Activated gamma-delta T cell (primary cell): ENCODE measurements at regions not wholly inside any gene's neighbourhood (a gene's known extent, or its start where the extent isn't known, plus 50 kb on each side); places are given as distances from the start of the nearest gene placed in this dataset.

Source experiments
- DNase-seq: peaks from one replicate; lab custom pipeline; 2025; lab: John Stamatoyannopoulos, UW

GRCh38 chr9:79013715-79014610 is 557.8 kb upstream of the TLE4 start:
- DNase-seq, result no peak

GRCh38 chr9:79014929-79015699 is 556.7 kb upstream of the TLE4 start:
- DNase-seq, result no peak

- DNase-seq, result no peak
Observed at GRCh38 chr9:79015951-79016350, 555.8 kb upstream of the TLE4 start.

DNA sequence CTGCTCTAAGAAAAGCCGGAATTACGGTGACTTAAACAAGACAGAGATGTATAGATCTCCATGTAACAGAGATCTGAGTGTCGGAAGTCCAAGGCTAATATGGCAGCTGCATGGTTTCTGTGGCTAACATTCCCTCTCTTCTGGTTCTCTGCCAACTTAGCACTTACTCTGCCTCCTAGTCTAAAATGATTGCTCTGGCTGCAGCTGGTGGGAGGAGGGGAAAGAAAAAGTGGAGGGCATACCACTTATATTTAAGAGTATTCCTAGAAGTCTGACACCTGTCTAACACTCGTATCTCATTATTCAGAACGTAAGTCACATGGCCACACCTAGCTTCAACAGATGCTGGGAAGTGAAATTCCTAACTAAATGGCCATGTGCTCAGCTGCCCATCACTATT is 551.5 kb upstream of the TLE4 start:
- DNase-seq, result no peak

DNA sequence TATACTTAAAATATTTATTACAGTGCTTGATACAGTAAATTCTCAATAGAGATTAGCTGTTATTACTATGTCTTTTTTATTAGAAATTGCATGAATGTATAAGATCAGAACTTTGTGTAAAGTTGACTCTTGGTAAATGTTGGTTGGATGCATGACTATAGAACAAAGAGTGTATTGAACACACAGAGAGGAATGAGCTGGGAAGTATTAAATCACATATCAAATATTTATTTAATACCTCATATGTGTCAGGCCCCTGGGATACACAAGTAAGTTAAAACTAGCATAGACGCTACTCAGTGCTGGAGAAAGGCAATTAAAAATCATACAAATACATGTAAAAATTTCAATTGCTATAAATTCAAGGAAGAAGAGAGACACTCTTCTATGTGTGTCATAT is 550.7 kb upstream of the TLE4 start:
- DNase-seq, result no peak

- DNase-seq, result no peak
Observed at GRCh38 chr9:79023134-79023580, 548.6 kb upstream of the TLE4 start.

DNA sequence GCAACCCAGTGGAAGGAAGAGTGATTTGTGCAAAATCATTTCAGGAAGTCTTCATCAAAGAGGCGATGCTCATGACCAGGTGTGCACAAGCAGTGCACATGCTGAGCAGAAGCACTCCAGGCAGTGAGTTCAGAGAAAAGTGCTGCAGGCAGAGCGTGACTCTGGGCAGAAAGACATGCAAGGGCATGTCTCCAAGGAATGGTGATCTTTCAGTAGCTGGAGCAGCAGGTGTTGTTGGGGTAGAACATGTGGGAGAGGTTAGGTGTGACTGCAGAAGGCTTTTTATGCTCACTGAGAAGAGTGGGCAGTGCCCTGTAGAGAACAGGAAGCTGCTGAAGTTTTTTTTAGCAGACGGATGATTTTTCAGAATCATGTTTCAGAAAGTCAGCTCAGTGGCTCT is 545.4 kb upstream of the TLE4 start:
- DNase-seq, result no peak

DNA sequence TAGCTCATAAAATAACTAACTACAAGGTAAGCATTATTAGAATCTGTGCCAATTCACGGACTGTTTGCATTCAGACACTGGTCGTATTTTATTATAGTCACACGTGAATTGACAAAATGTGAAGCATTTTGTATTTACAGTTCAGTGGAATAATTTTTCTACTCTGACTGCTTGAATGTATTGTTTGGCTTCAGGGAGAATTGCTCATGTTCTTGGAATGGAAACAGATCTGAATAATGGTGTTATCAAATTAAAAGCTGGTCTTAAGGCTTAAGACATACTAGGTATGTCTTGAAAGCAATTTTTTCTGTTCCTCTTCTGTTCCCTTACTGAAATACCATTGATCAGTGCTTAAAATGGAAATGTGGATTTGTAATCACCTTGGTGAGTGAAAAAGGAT is 543.7 kb upstream of the TLE4 start:
- no peak for DNase-seq

GRCh38 chr9:79034583-79034982 is 537.2 kb upstream of the TLE4 start:
- DNase-seq, result no peak

DNA sequence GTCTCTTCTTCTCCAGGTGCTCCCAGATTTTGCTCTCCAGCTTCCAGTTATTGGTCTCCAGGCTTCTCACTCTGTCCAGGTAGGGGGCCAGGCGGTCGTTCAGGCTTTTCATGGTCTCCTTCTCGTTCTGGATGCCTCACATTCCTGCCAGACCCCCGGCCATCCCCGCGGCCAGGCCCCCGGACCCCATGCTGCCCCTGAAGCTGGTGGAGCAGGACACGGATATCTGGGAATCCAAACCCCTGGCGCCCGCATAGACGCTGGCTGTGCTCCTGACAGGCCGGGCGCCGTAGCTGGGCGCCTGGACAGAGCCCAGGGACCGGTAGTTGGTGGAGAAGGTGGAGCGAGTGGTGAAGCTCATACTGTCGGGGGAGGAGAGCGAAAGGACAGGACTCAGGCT is 534.4 kb upstream of the TLE4 start:
- no peak for DNase-seq

GRCh38 chr9:79040671-79041070 is 531.1 kb upstream of the TLE4 start:
- no peak for DNase-seq

GRCh38 chr9:79041266-79041665 is 530.5 kb upstream of the TLE4 start:
- no peak for DNase-seq

DNA sequence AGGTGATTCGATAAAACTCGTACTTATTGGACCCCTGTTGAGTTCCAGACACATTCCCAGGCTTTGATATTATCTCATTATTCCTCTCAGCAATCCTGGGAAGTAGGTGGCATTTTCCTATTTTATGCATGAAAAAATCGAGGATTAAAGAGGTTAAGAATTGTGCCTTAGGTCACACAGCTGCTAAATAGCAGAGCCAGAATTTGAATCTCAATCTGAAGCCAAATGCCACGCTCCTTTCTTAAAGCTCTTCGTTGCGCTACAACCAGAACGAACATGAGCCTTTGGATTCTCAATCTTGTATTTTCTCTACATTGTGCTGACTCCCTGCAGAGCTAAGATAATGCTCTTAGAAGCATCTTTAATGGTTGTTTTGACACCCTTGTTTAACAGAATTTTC is 527.8 kb upstream of the TLE4 start:
- DNase-seq, result no peak

- no peak for DNase-seq
Observed at GRCh38 chr9:79046401-79046800, 525.4 kb upstream of the TLE4 start.

DNA sequence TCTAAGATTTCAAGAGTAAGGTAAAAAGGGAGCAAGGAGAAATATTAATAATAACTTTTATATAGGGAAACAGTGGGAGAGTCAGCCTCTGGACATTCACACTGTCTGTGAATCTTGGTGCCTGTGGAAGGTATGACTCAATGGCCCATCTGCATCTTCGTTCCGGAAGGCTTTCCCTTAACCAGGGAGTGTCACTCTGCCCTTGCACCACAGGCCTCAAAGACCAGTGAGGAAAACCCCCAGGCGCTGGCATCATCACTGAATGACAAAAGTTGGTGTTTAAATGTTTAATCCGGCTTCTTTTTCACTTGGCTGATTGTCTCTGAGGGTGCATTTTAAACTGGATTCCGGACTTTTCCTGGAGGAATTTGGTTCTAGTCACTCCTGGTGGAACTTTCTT is 522.4 kb upstream of the TLE4 start:
- no peak for DNase-seq

- DNase-seq, result no peak
Observed at GRCh38 chr9:79053598-79053997, 518.2 kb upstream of the TLE4 start.

GRCh38 chr9:79054500-79054899 is 517.3 kb upstream of the TLE4 start:
- DNase-seq, result no peak

- DNase-seq, result no peak
Observed at GRCh38 chr9:79056041-79056440, 515.7 kb upstream of the TLE4 start.

DNA sequence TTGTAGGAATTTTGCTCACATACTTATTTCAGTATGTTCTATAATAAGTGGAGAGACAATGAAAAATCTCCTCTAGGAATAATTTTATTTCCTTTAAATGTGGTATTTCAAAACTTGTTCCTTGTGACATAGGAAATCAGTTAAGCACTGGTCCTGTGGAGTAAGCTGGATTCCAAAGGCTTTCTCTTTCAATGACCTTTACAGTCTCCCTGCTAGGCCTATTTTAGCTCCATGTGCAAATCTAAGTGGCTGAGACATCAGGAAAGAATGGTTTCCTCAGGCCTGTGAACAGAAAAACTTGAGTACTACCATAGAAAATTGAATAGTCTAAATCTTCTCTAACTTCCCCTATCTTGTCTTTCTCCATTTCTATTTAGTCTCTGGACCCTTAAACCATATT is 514.2 kb upstream of the TLE4 start:
- DNase-seq, result no peak

DNA sequence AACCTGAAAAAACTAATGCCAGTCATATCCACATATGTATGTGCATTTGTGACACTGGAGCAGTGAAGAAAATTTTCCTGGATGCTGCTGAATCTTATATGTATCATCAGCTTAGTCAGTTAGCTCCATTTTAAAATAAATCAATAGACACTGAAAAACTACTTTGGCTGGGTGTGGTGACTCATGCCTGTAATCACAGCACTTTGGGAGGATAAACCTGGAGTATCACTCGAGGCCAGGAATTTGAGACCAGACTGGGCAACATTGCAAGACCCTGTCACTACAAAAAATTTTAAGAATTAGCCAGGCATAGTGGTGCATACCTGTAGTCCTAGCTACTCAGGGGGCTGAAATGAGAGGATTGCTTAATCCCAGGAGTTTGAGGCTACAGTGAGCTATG is 511.0 kb upstream of the TLE4 start:
- no peak for DNase-seq

- DNase-seq, result no peak
Observed at GRCh38 chr9:79061752-79062616, 509.8 kb upstream of the TLE4 start.

DNA sequence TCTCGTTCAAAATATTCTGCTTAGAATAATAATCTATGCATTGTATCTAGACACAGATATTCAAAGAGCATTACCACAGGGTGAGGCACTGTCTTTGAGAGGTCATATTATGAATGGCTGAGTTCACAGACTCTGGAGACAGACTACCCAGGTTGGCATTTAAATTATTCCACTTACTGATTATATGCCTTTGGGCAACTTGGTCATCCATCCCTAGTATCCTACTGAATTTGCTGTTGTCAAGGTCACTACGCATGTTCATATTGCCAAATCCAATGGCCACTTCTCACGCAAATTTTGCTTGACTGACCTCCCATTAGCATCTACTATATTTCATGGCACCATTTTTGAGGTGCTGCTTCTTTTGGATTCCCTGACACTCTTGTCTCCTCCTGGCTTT is 498.6 kb upstream of the TLE4 start:
- DNase-seq, result no peak
